ENCODE measurements at regions not wholly inside any gene's neighbourhood (a gene's known extent, or its start where the extent isn't known, plus 50 kb on each side); places are given as distances from the start of the nearest gene placed in this dataset.

DNA sequence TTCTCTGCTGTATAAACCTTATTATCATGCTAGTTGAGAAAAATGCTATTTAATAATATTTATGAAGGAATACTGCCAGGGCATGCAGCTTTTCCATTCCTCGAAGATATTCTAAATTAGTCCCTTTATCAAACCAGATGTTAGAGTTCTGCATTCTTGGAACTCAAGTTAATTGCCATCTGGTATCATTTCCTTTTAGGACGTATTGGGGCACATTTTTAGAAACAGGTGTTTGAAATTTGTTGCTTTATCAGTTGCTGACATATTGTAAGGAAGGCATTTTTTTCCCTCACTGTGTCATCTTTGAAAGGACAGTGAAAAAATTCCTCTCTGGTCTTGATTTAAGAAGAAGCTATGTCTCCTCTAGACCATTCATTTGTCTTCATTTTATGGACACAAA, 471.2 kb upstream of the PRICKLE1 start:
- TF ChIP-seq EZH2 (IDR thresholded peaks at IDR 0.05; ENCODE audit: low read length) = no peak
- TF ChIP-seq, protein P1, sequence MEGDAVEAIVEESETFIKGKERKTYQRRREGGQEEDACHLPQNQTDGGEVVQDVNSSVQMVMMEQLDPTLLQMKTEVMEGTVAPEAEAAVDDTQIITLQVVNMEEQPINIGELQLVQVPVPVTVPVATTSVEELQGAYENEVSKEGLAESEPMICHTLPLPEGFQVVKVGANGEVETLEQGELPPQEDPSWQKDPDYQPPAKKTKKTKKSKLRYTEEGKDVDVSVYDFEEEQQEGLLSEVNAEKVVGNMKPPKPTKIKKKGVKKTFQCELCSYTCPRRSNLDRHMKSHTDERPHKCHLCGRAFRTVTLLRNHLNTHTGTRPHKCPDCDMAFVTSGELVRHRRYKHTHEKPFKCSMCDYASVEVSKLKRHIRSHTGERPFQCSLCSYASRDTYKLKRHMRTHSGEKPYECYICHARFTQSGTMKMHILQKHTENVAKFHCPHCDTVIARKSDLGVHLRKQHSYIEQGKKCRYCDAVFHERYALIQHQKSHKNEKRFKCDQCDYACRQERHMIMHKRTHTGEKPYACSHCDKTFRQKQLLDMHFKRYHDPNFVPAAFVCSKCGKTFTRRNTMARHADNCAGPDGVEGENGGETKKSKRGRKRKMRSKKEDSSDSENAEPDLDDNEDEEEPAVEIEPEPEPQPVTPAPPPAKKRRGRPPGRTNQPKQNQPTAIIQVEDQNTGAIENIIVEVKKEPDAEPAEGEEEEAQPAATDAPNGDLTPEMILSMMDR (optimal IDR thresholded peaks at IDR 0.05 in 1 of 3, IDR thresholded peaks at IDR 0.05 in 1 of 3, conservative IDR thresholded peaks at IDR 0.05 in 1 of 3; ENCODE audit: extremely low read depth in 1 of 3, insufficient read depth in 2 of 3, low read length in 3 of 3) = no peak
- no peak overlapping the region for H3K27ac ChIP-seq (ENCODE audit: control insufficient read depth, insufficient read depth, low read length)
- H3K79me2 ChIP-seq (ENCODE audit: control insufficient read depth, insufficient read depth, low read length) = no peaks in the 10 kb centered on the region
- no peaks in the 10 kb centered on the region for H3K9me1 ChIP-seq (ENCODE audit: control insufficient read depth, extremely low read depth, insufficient read depth, low read length)
- H3K27me3 ChIP-seq (ENCODE audit: control insufficient read depth, extremely low read depth, insufficient read depth, low read length) = no peaks in the 10 kb centered on the region
- H3K9me3 ChIP-seq (ENCODE audit: control insufficient read depth, low read depth, low read length) = no peaks in the 10 kb centered on the region
- H2AFZ ChIP-seq (ENCODE audit: control insufficient read depth, low read length) = no peak overlapping the region
- H3K4me3 ChIP-seq (ENCODE audit: control insufficient read depth in 2 of 3, extremely low read depth in 1 of 3, insufficient read depth in 2 of 3, low read depth in 1 of 3, low read length in 3 of 3) = no peak overlapping the region
- FAIRE-seq (no peak), DNase-seq (ENCODE audit: low read depth, low spot score) (no peak)
- no peaks in the 10 kb centered on the region for H4K20me1 ChIP-seq (ENCODE audit: control insufficient read depth, extremely low read depth, insufficient read depth, low read length)
- dilution Hi-C loops (cut with MboI; ENCODE audit: extremely low pct_ligation_motif_present, low sequenced_read_pairs) = no loop called here
- H3K36me3 ChIP-seq (ENCODE audit: control insufficient read depth in 2 of 2, extremely low read depth in 1 of 2, insufficient read depth in 2 of 2, low read length in 2 of 2) = no peaks in the 10 kb centered on the region
- H3K4me2 ChIP-seq (ENCODE audit: control insufficient read depth, extremely low read depth, insufficient read depth, low read depth, low read length) = no peak overlapping the region
- no peak overlapping the region for H3K9ac ChIP-seq (ENCODE audit: control insufficient read depth, extremely low read depth, insufficient read depth, low read length)
- H3K4me1 ChIP-seq (ENCODE audit: control insufficient read depth, extremely low read depth, insufficient read depth, low read length) = peaks cover 2% of the 10 kb centered on the region

DNA sequence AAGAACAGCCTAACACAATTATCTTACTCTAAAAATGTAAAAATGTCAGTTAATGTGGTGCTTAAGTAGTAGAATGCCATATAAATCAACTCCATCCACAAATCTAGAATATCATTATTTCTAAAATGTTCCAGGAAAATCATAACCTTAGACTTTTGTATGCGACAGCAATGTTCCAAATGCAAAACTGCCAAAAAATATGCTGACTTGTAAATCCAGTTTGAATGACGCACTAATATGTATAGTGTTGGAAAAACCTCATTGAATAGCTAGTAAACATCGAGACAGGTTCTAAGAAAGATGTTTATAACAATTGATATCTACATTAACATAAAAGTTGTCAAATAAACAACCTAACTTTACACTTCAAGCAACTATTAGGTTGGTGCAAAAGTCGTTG, 469.1 kb upstream of the PRICKLE1 start:
- Histone ChIP-seq H3K4me1 (ENCODE audit: control insufficient read depth, extremely low read depth, insufficient read depth, low read length) (peaks cover 2% of the 10 kb centered on the region), H3K4me2 (ENCODE audit: control insufficient read depth, extremely low read depth, insufficient read depth, low read depth, low read length) (no peak overlapping the region), H3K4me3 (ENCODE audit: control insufficient read depth in 2 of 3, extremely low read depth in 1 of 3, insufficient read depth in 2 of 3, low read depth in 1 of 3, low read length in 3 of 3) (no peak overlapping the region), H3K36me3 (ENCODE audit: control insufficient read depth in 2 of 2, extremely low read depth in 1 of 2, insufficient read depth in 2 of 2, low read length in 2 of 2) (no peaks in the 10 kb centered on the region), H3K9ac (ENCODE audit: control insufficient read depth, extremely low read depth, insufficient read depth, low read length) (no peak overlapping the region), H3K9me3 (ENCODE audit: control insufficient read depth, low read depth, low read length) (no peaks in the 10 kb centered on the region), H3K9me1 (ENCODE audit: control insufficient read depth, extremely low read depth, insufficient read depth, low read length) (no peaks in the 10 kb centered on the region), H3K79me2 (ENCODE audit: control insufficient read depth, insufficient read depth, low read length) (no peaks in the 10 kb centered on the region), H2AFZ (ENCODE audit: control insufficient read depth, low read length) (no peak overlapping the region), H3K27me3 (ENCODE audit: control insufficient read depth, extremely low read depth, insufficient read depth, low read length) (no peaks in the 10 kb centered on the region), H4K20me1 (ENCODE audit: control insufficient read depth, extremely low read depth, insufficient read depth, low read length) (no peaks in the 10 kb centered on the region), H3K27ac (ENCODE audit: control insufficient read depth, insufficient read depth, low read length) (no peak overlapping the region)
- DNase-seq (ENCODE audit: low read depth, low spot score) (no peak), FAIRE-seq (no peak)
- TF ChIP-seq EZH2 (IDR thresholded peaks at IDR 0.05; ENCODE audit: low read length) = no peak
- TF ChIP-seq, protein P1 (optimal IDR thresholded peaks at IDR 0.05 in 1 of 3, IDR thresholded peaks at IDR 0.05 in 1 of 3, conservative IDR thresholded peaks at IDR 0.05 in 1 of 3; ENCODE audit: extremely low read depth in 1 of 3, insufficient read depth in 2 of 3, low read length in 3 of 3) = no peak
- dilution Hi-C loops (cut with MboI; ENCODE audit: extremely low pct_ligation_motif_present, low sequenced_read_pairs) = no loop called here

Data from keratinocyte (primary cell).